ENCODE measurements at regions not wholly inside any gene's neighbourhood (a gene's known extent, or its start where the extent isn't known, plus 50 kb on each side); places are given as distances from the start of the nearest gene placed in this dataset.
"Not testable (repeated sequence)": the region's sequence is repeated elsewhere in the genome, so short reads cannot be mapped to it uniquely, and the experiment has no call there.

DNA sequence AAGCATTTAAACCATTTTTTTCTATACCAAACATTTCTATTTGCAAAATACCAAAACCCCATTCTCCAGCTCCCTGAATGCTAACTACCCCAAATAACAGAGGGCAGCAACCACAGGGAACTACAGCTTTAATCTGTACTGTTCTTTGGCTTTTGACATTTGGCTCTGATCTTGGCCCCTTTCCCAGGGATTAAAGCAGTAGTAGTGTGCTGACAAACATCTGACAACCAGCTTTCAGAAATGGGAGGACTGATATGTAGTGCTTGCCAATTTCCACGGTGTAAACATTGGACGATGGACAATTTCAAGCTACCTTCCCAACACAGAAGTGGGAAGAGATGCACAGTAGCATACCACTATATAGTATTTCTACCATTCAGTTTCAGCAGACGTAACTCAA is 88.4 kb upstream of the TEAD1 start:
- no peak for DNase-seq

GRCh38 chr11:12587333-12587991 is 86.8 kb upstream of the TEAD1 start:
- no peak for DNase-seq

DNA sequence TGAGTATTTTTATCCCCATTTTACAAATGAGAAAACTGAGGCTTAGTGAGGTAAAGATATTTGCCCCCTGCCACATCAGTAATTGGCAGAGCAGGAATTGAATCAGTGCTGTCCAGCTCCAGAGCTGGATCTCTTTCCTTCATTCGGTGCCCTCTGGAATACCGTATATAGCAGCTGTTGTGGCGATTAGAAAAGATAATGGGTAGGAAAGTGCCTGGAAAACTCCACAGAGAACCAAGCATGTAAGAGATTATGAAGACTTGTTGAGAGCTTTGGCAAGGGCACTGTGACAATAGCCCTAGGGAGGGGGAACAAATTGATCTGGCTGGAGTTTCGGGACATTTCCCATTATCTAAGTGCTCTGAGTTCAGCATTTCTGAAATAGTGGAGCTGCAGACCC is 82.5 kb upstream of the TEAD1 start:
- no peak for DNase-seq

DNA sequence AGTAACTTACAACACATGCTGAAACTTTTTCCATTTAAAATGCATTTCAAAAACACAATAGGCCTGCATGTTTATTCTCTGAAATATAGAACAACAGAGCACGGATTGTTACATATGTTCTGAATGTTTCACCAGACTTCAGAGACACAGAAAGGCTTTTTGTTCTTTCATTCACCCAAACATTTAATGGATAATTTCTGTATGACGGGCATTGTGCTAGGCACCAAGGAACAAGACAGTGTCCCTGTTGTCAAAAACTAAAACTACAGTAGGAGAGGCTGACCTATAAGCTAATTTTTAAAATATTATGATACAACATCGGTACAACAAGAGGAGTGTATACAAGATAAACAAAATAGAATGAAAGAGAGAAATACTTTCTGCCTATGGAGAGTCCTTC is 81.9 kb upstream of the TEAD1 start:
- DNase-seq, result no peak

GRCh38 chr11:12595089-12595847 is 79.0 kb upstream of the TEAD1 start:
- not testable (repeated sequence) for DNase-seq

- DNase-seq, result no peak
Observed at GRCh38 chr11:12598330-12599256, 75.6 kb upstream of the TEAD1 start.

GRCh38 chr11:12599408-12600143 is 74.6 kb upstream of the TEAD1 start:
- DNase-seq, result no peak

GRCh38 chr11:12600829-12601228 is 73.4 kb upstream of the TEAD1 start:
- no peak for DNase-seq

- no peak for DNase-seq
Observed at GRCh38 chr11:12602421-12602820, 71.8 kb upstream of the TEAD1 start.

- no peak for DNase-seq
Observed at GRCh38 chr11:12603143-12604088, 70.8 kb upstream of the TEAD1 start.

DNA sequence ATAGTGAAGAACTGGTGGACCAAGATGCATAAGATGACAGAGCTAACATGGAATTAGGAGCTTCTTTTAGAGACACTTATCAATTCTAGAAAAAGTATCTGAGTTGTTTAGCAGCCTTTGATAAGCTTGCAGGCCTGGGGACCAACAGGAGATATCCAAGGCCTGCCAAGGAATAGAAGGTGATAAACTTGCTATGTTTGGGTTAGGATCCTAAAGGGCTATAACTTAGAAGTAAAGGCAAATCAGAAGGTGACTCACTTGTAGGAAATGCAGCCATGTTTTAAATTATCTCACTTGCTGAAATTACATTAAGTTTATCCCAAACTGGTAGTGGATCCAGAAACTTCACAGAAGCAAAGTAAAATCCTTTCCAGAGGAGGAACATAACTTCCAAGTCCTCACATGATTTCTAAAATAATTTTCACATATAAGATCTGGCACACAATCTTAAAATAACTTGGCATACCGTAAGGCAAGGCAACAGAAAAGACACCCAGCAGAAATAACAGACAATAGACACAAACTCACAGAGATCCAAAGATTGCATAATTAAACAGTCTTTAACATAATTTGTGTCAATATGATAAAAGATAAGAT is 69.6 kb upstream of the TEAD1 start:
- DNase-seq, result no peak

- DNase-seq, result no peak
Observed at GRCh38 chr11:12606597-12606996, 67.6 kb upstream of the TEAD1 start.

- not testable (repeated sequence) for DNase-seq
Observed at GRCh38 chr11:12608678-12609077, 65.5 kb upstream of the TEAD1 start.

GRCh38 chr11:12611352-12611751 is 62.9 kb upstream of the TEAD1 start:
- no peak for DNase-seq

DNA sequence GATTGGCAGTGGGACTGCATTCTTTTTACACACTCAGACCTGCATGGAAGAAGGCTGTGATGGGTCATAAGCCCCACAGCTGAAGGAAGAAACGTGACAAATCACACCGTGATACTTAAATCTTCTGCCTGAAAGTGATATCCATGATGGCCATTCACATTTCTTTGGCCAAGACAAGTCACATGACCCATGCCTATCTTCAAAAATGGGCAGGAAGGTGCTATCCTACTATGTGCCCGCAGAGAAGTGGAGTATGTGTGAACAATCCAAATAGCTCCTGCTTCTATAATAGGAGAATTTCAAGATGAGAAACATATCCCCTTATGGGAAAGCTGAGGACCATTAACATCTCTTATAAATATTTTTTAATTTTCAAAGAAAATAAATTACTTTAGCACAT is 56.6 kb upstream of the TEAD1 start:
- no peak for DNase-seq

DNA sequence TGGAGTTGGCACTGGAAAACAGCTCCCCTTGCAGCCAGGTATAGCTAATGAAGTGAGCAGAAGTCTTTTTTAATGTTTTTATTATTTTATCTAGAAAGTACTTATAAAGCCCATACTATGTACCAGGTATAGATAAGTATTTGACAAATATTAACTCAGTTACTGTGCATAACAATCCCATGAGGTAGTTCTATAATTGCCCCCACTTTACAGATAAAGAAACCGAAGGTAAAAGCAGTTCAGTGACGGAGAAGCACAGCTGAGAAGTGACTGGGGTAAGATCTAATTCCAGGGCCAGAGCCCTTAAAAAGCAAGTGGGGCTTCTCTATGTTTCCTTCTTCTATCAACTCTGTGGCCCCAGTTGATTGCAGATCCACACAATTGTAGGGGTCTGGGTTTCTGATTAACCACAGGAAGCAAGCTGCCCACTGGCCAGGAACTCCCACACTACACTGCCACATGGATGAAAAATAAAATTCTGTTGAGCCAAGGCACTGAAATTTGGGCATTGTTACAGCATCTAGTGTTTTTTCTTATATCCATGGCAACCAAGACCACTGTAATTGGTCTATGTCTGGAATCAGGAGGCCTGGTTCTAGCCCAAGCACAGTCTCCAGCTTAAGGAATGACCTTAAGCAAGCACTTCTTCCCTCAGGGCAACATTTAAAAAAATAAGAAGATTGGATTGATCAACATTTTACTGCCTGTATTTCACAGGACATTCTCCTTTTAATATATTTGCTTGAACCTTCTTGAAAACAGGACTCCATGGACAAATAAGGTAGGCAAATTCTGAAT is 55.3 kb upstream of the TEAD1 start:
- peak; percentile 34 for DNase-seq

DNA sequence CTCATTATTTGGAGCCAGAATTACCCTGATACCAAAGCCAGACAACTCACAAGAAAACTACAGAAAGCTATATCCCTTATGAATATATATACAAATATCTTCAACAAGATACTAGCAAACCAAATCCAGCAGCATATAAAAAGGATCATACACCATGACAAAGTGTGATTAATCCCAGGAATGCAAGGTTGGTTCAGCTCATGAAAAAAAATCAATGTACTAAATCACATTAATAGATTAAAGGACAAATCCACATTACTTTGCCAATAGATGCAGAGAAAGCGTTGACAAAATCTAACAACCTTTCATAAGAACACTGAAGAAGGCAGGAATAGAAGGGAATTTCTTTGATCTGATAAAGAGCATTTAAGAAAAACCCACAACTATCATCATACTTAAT is 50.4 kb upstream of the TEAD1 start:
- no peak for DNase-seq

Measured in left hindlimb (tissue), 1 donor.